Stomach (tissue), 4 donors: ENCODE measurements at regions not wholly inside any gene's neighbourhood (a gene's known extent, or its start where the extent isn't known, plus 50 kb on each side); places are given as distances from the start of the nearest gene placed in this dataset.

Experiments used
- CTCF ChIP-seq, 7 experiments: fragments of 450-650 bp in 4 of 7; fragments of 200-600 bp in 3 of 7; sonication (generic) in 3 of 7; IDR thresholded peaks; one replicate each; pipeline ENCODE4 v1.5.1; 2016 to 2019; ENCODE audit warnings: antibody characterized with exemption in 7 of 7, control low read depth in 2 of 7, mild to moderate bottlenecking in 1 of 7
- EP300 ChIP-seq: sonication (generic); formaldehyde crosslinking; IDR thresholded peaks from one replicate; pipeline ENCODE4 v1.6.1; 2017; ENCODE audit warnings: antibody characterized with exemption
- POLR2A ChIP-seq, 4 donors: fragments of 450-650 bp; IDR thresholded peaks; one replicate each; pipeline ENCODE4 v1.6.1; 2016; ENCODE audit warnings: antibody characterized with exemption in 4 of 4, control low read depth in 2 of 4, mild to moderate bottlenecking in 1 of 4, moderate library complexity in 1 of 4
- POLR2AphosphoS5 ChIP-seq, 3 donors: sonication (generic); formaldehyde crosslinking; IDR thresholded peaks; one replicate each; pipeline ENCODE4 v1.6.1; 2016; ENCODE audit warnings: antibody characterized with exemption in 3 of 3

DNA sequence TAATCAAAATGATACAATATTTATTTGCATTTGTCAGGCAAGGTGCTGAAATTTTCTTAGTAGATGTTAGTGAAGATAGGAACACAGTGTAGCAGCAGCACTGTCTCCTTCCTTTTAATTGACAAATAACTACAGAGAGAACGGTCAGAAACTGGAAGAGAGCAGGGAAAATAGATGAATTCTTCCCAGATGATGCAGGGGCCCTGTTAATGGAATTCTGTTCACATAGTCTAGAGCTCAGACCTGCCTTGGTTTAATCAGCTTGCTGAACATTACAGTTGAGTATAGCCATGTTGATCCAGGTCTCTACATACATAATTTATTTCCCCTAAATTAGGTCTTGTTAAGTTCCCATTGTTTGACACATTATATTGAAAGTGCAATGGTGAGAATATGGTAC lies 127.4 kb downstream of the SLC17A6 start:
- TF ChIP-seq CTCF (IDR thresholded peaks at IDR 0.05) (no peak), POLR2A (IDR thresholded peaks at IDR 0.05) (no peak), EP300 (no peak), POLR2AphosphoS5 (IDR thresholded peaks at IDR 0.05) (no peak)
